ENCODE measurements at regions not wholly inside any gene's neighbourhood (a gene's known extent, or its start where the extent isn't known, plus 50 kb on each side); places are given as distances from the start of the nearest gene placed in this dataset.

DNA sequence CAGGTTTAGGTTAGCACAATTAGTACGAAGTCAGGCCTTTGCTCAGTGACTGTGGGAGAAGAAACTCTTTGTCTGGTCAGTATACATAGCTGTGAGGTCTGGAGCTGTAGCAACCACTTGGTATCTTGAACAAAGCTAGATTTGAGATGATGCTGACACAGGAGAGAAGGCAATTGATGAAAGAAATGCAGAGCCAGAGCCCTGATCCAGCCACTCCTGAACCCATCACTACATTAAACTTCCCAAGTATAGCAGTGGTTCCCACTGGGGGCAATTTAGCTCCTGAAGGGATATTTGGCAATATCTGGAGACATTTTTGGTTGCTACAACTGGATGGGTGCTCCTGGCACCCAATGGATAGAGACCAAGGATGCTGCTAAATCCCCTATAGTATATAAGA, 143.9 kb upstream of the SPRED2 start:
- Histone ChIP-seq H4K20me1 (ENCODE audit: insufficient read depth) (no peaks in the 10 kb centered on the region), H2AFZ (ENCODE audit: low read depth) (no peak overlapping the region), H3K79me2 (ENCODE audit: insufficient read depth) (no peaks in the 10 kb centered on the region), H3K36me3 (replicated peaks in 1 of 2; ENCODE audit: control insufficient read depth in 1 of 2, insufficient read depth in 2 of 2, low read length in 1 of 2) (no peaks in the 10 kb centered on the region), H3K9me3 (no peaks in the 10 kb centered on the region), H3K9me2 (no peaks in the 10 kb centered on the region), H3K4me1 (ENCODE audit: control insufficient read depth in 1 of 2, insufficient read depth in 2 of 2, low read depth in 1 of 2, low read length in 1 of 2) (peaks cover 0 to 16% of the 10 kb centered on the region in 2 experiments; a peak in 2 of 4 replicates), H3K27ac (ENCODE audit: low read depth in 2 of 2, low read length in 1 of 2) (peak overlapping the region in 1 of 2 experiments; percentile 97; a peak in 3 of 4 replicates), H3K27me3 (ENCODE audit: insufficient read depth) (no peaks in the 10 kb centered on the region), H3K4me3 (ENCODE audit: low read depth in 2 of 2, low read length in 1 of 2) (no peak overlapping the region), H3K4me2 (peak overlapping the region; percentile 80; the same call in 1 of the 2 replicates), H3K9ac (peak overlapping the region; percentile 73; the same call in 1 of the 2 replicates), H3F3A (replicated peaks; ENCODE audit: insufficient read depth) (peaks cover 6% of the 10 kb centered on the region)
- CTCF ChIA-PET: interaction anchor here (1.5 to 3.6 kb wide), 2 partner anchors 19 to 312 kb away, joined by 5 to 30 read pairs; no protein-coding TSS in a partner anchor
- TF ChIP-seq MXI1 (IDR thresholded peaks at IDR 0.05; ENCODE audit: low read depth, low read length) (no peak), MEF2A (IDR thresholded peaks at IDR 0.05; ENCODE audit: borderline replicate concordance, low read depth) (no peak), TCF12 (IDR thresholded peaks at IDR 0.05) (no peak), POLR2AphosphoS5 (IDR thresholded peaks at IDR 0.05; ENCODE audit: low read depth, low read length) (no peak), ELF1 (IDR thresholded peaks at IDR 0.05) (no peak), TEAD4 (IDR thresholded peaks at IDR 0.05; ENCODE audit: borderline replicate concordance, insufficient read depth) (no peak), RCOR1 (IDR thresholded peaks at IDR 0.05; ENCODE audit: low read length) (no peak), SIN3A (IDR thresholded peaks at IDR 0.05; ENCODE audit: borderline replicate concordance, low read depth, low read length) (no peak), YY1 (IDR thresholded peaks at IDR 0.05; ENCODE audit: low read depth) (no peak), RFX5 (IDR thresholded peaks at IDR 0.05; ENCODE audit: low read length) (no peak), FOSL2 (IDR thresholded peaks at IDR 0.05; ENCODE audit: borderline replicate concordance, low read depth) (no peak), EP300 (IDR thresholded peaks at IDR 0.05; ENCODE audit: borderline replicate concordance in 1 of 2, low read depth in 1 of 2, low read length in 1 of 2) (no peak), GATA2 (CRISPR knock-in tag; IDR thresholded peaks at IDR 0.05) (no peak), CHD2 (IDR thresholded peaks at IDR 0.05; ENCODE audit: low read length, partially characterized antibody) (no peak)
- TF ChIP-seq, protein P1, sequence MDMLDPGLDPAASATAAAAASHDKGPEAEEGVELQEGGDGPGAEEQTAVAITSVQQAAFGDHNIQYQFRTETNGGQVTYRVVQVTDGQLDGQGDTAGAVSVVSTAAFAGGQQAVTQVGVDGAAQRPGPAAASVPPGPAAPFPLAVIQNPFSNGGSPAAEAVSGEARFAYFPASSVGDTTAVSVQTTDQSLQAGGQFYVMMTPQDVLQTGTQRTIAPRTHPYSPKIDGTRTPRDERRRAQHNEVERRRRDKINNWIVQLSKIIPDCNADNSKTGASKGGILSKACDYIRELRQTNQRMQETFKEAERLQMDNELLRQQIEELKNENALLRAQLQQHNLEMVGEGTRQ (IDR thresholded peaks at IDR 0.05; ENCODE audit: borderline replicate concordance, low read depth, low read length): no peak
- TF ChIP-seq, protein P2, sequence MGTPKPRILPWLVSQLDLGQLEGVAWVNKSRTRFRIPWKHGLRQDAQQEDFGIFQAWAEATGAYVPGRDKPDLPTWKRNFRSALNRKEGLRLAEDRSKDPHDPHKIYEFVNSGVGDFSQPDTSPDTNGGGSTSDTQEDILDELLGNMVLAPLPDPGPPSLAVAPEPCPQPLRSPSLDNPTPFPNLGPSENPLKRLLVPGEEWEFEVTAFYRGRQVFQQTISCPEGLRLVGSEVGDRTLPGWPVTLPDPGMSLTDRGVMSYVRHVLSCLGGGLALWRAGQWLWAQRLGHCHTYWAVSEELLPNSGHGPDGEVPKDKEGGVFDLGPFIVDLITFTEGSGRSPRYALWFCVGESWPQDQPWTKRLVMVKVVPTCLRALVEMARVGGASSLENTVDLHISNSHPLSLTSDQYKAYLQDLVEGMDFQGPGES (IDR thresholded peaks at IDR 0.05; ENCODE audit: low read depth, low read length): no peak
- TF ChIP-seq, protein P3, sequence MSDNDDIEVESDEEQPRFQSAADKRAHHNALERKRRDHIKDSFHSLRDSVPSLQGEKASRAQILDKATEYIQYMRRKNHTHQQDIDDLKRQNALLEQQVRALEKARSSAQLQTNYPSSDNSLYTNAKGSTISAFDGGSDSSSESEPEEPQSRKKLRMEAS (IDR thresholded peaks at IDR 0.05; ENCODE audit: low read depth): no peak
- WGBS (ENCODE audit: low lambda C conversion rate): 97% methylated on average over 1 of the region's 1 CpG
- no peak for DNase-seq
- POLR2A ChIA-PET: no interaction called here

DNA sequence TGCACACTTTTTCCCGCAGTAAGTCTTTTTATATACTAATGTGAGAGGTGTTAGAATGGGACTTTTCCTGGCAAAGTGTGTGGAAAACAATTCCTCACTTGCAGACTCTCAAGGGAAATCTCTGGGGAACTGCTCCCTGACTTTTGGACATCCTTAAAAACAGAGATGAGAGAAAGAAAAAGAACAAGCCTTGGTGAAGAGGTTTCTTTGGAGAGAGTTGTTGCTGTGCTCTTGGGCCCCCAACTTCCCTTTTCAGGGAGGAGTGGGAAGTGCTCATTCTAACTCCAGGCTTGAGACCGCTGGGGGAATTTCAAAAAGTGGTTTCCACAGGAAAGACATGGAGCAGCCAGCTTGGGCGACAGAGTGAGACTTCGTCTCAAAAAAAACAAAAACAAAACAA, 142.6 kb upstream of the SPRED2 start:
- DNase-seq: no peak
- Histone ChIP-seq H3K9me3 (no peaks in the 10 kb centered on the region), H3K79me2 (ENCODE audit: insufficient read depth) (no peaks in the 10 kb centered on the region), H4K20me1 (ENCODE audit: insufficient read depth) (no peaks in the 10 kb centered on the region), H3K4me3 (ENCODE audit: low read depth in 2 of 2, low read length in 1 of 2) (no peak overlapping the region), H3K27me3 (ENCODE audit: insufficient read depth) (no peaks in the 10 kb centered on the region), H3K4me2 (no peak overlapping the region), H3K9me2 (no peaks in the 10 kb centered on the region), H3K9ac (no peak overlapping the region), H3K36me3 (replicated peaks in 1 of 2; ENCODE audit: control insufficient read depth in 1 of 2, insufficient read depth in 2 of 2, low read length in 1 of 2) (no peaks in the 10 kb centered on the region), H3F3A (replicated peaks; ENCODE audit: insufficient read depth) (peaks cover 10% of the 10 kb centered on the region), H3K4me1 (ENCODE audit: control insufficient read depth in 1 of 2, insufficient read depth in 2 of 2, low read depth in 1 of 2, low read length in 1 of 2) (peaks cover 0 to 16% of the 10 kb centered on the region in 2 experiments; a peak in 2 of 4 replicates), H2AFZ (ENCODE audit: low read depth) (peak overlapping the region; percentile 66; the same call in 1 of the 2 replicates), H3K27ac (ENCODE audit: low read depth in 2 of 2, low read length in 1 of 2) (peak overlapping the region in 1 of 2 experiments; percentile 31; a peak in 1 of 4 replicates)
- ChIA-PET CTCF (interaction anchor here (3.6 kb wide), 1 partner anchor 310 kb away, joined by 30 read pairs; no protein-coding TSS in a partner anchor), POLR2A (no interaction called here)
- 93% methylated on average over 4 of the region's 4 CpGs for WGBS (ENCODE audit: low lambda C conversion rate)
- TF ChIP-seq, protein P4, sequence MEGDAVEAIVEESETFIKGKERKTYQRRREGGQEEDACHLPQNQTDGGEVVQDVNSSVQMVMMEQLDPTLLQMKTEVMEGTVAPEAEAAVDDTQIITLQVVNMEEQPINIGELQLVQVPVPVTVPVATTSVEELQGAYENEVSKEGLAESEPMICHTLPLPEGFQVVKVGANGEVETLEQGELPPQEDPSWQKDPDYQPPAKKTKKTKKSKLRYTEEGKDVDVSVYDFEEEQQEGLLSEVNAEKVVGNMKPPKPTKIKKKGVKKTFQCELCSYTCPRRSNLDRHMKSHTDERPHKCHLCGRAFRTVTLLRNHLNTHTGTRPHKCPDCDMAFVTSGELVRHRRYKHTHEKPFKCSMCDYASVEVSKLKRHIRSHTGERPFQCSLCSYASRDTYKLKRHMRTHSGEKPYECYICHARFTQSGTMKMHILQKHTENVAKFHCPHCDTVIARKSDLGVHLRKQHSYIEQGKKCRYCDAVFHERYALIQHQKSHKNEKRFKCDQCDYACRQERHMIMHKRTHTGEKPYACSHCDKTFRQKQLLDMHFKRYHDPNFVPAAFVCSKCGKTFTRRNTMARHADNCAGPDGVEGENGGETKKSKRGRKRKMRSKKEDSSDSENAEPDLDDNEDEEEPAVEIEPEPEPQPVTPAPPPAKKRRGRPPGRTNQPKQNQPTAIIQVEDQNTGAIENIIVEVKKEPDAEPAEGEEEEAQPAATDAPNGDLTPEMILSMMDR (IDR thresholded peaks at IDR 0.05): no peak
- TF ChIP-seq, protein P5, sequence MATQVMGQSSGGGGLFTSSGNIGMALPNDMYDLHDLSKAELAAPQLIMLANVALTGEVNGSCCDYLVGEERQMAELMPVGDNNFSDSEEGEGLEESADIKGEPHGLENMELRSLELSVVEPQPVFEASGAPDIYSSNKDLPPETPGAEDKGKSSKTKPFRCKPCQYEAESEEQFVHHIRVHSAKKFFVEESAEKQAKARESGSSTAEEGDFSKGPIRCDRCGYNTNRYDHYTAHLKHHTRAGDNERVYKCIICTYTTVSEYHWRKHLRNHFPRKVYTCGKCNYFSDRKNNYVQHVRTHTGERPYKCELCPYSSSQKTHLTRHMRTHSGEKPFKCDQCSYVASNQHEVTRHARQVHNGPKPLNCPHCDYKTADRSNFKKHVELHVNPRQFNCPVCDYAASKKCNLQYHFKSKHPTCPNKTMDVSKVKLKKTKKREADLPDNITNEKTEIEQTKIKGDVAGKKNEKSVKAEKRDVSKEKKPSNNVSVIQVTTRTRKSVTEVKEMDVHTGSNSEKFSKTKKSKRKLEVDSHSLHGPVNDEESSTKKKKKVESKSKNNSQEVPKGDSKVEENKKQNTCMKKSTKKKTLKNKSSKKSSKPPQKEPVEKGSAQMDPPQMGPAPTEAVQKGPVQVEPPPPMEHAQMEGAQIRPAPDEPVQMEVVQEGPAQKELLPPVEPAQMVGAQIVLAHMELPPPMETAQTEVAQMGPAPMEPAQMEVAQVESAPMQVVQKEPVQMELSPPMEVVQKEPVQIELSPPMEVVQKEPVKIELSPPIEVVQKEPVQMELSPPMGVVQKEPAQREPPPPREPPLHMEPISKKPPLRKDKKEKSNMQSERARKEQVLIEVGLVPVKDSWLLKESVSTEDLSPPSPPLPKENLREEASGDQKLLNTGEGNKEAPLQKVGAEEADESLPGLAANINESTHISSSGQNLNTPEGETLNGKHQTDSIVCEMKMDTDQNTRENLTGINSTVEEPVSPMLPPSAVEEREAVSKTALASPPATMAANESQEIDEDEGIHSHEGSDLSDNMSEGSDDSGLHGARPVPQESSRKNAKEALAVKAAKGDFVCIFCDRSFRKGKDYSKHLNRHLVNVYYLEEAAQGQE (IDR thresholded peaks at IDR 0.05; ENCODE audit: low read depth, low read length): no peak
- TF ChIP-seq YY1 (IDR thresholded peaks at IDR 0.05; ENCODE audit: low read depth) (no peak), JUND (IDR thresholded peaks at IDR 0.05) (no peak), CHD2 (IDR thresholded peaks at IDR 0.05; ENCODE audit: low read length, partially characterized antibody) (no peak), RXRA (IDR thresholded peaks at IDR 0.05; ENCODE audit: borderline replicate concordance, low read depth) (no peak)
